ENCODE measurements at regions not wholly inside any gene's neighbourhood (a gene's known extent, or its start where the extent isn't known, plus 50 kb on each side); places are given as distances from the start of the nearest gene placed in this dataset.

GRCh38 chr15:99845009-99845408, 111.8 kb upstream of the LYSMD4 start:
- no TSS peak for BruUV-seq (replicated peaks)

More at GRCh38 chr15:99845009-99845408, 111.8 kb upstream of the LYSMD4 start:
- WGBS (ENCODE audit: low lambda C conversion rate) = 90% methylated on average over 3 of the region's 3 CpGs
- no peak overlapping the region for H3K4me3 ChIP-seq (replicated peaks in 1 of 3; ENCODE audit: insufficient read depth in 1 of 3, low read depth in 2 of 3, low read length in 3 of 3)
- CTCF ChIA-PET (ENCODE audit: low intra/inter-chr PET ratio, low total read pairs) = no interaction called here
- H3K27me3 ChIP-seq (ENCODE audit: control insufficient read depth in 1 of 2, insufficient read depth in 2 of 2, low read length in 2 of 2) = no peaks in the 10 kb centered on the region
- no peak overlapping the region for H3K27ac ChIP-seq (ENCODE audit: extremely low read length, insufficient read depth, low read length)
- no peaks in the 10 kb centered on the region for H3K9me3 ChIP-seq (ENCODE audit: low read length)
- in situ Hi-C loops (cut with HindIII; ENCODE audit: extremely low pct_ligation_motif_present, low pct_unique_long_range_greater_than_20kb) = no loop called here
- H3K36me3 ChIP-seq (replicated peaks in 1 of 2; ENCODE audit: control insufficient read depth in 1 of 2, insufficient read depth in 2 of 2, low read length in 2 of 2) = no peaks in the 10 kb centered on the region
- no peak for ATAC-seq
- no peak overlapping the region for H3K9ac ChIP-seq (ENCODE audit: insufficient read depth, low read depth, low read length)
- no peak overlapping the region for H3K4me2 ChIP-seq (ENCODE audit: low read depth, low read length)
- H3K79me2 ChIP-seq (ENCODE audit: insufficient read depth, low read length) = no peaks in the 10 kb centered on the region
- intact Hi-C loops (cut with micrococcal nuclease; ENCODE audit: unreplicated experiment) = no loop called here
- POLR2A ChIA-PET = no interaction called here
- no peaks in the 10 kb centered on the region for H4K20me1 ChIP-seq (ENCODE audit: insufficient read depth, low read length)
- no peak for DNase-seq (ENCODE audit: low spot score)
- no peak overlapping the region for H2AFZ ChIP-seq (ENCODE audit: low read length)
- TF ChIP-seq CTCF (CRISPR knock-in tag; IDR thresholded peaks at IDR 0.05) (no peak), MAX (IDR thresholded peaks at IDR 0.05) (no peak), TRAFD1 (CRISPR knock-in tag; IDR thresholded peaks at IDR 0.05; ENCODE audit: borderline replicate concordance) (no peak), CENPT (CRISPR knock-in tag; IDR thresholded peaks at IDR 0.05; ENCODE audit: low read depth) (no peak), SNAI1 (CRISPR knock-in tag; IDR thresholded peaks at IDR 0.05; ENCODE audit: borderline replicate concordance) (no peak), SOX6 (IDR thresholded peaks at IDR 0.05) (no peak), SOX6 (CRISPR knock-in tag; IDR thresholded peaks at IDR 0.05) (no peak), ZFY (CRISPR knock-in tag; IDR thresholded peaks at IDR 0.05) (no peak), ZNF75D (CRISPR knock-in tag; IDR thresholded peaks at IDR 0.05; ENCODE audit: borderline replicate concordance) (no peak), MIXL1 (CRISPR knock-in tag; IDR thresholded peaks at IDR 0.05) (no peak), NR2F1 (CRISPR knock-in tag; IDR thresholded peaks at IDR 0.05) (no peak), ZFP36 (IDR thresholded peaks at IDR 0.05; ENCODE audit: borderline replicate concordance, low read depth, low read length, partially characterized antibody) (no peak), KDM5B (CRISPR knock-in tag; IDR thresholded peaks at IDR 0.05; ENCODE audit: borderline replicate concordance) (no peak), CEBPZ (IDR thresholded peaks at IDR 0.05; ENCODE audit: low read length) (no peak), RNF2 (conservative IDR thresholded peaks at IDR 0.05; ENCODE audit: low read depth) (no peak), ZNF292 (CRISPR knock-in tag; IDR thresholded peaks at IDR 0.05; ENCODE audit: borderline replicate concordance, low read depth) (no peak)
- no peak for FAIRE-seq
- no peaks in the 10 kb centered on the region for H3K4me1 ChIP-seq (ENCODE audit: insufficient read depth, low read length)

All from HepG2 (cell line).